22Rv1 (cell line): ENCODE measurements at regions not wholly inside any gene's neighbourhood (a gene's known extent, or its start where the extent isn't known, plus 50 kb on each side); places are given as distances from the start of the nearest gene placed in this dataset.

Experiments
- ZFX ChIP-seq: fragments of 450-650 bp; IDR thresholded peaks from 2 replicates; pipeline ENCODE4 v1.6.1; 2017; ENCODE audit warnings: antibody characterized with exemption, borderline replicate concordance
- TF ChIP-seq, protein P1 (sequence below): fragments of 450-650 bp; IDR thresholded peaks from 2 replicates; pipeline ENCODE4 v1.5.1; 2017; ENCODE audit warnings: mild to moderate bottlenecking

DNA sequence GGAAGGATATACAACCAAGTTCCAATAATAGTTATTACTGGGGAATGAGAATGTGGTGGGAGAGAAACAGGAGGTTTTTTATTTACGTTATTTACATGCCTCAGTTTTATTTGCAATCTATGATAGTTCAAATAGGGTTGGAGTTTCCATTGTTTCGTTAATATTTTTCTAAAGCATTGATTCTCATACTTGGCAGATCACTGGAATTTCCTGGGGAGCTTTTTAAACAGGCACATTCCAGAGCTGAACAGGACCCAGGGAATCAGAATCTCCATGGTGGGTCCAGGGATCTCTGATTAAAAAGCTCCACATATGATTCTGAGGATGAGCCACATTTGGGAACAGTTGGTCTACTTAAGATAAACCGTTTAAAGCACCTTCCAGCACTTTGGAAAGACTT lies 123.9 kb downstream of the IL20RB start:
- TF ChIP-seq, protein P1, sequence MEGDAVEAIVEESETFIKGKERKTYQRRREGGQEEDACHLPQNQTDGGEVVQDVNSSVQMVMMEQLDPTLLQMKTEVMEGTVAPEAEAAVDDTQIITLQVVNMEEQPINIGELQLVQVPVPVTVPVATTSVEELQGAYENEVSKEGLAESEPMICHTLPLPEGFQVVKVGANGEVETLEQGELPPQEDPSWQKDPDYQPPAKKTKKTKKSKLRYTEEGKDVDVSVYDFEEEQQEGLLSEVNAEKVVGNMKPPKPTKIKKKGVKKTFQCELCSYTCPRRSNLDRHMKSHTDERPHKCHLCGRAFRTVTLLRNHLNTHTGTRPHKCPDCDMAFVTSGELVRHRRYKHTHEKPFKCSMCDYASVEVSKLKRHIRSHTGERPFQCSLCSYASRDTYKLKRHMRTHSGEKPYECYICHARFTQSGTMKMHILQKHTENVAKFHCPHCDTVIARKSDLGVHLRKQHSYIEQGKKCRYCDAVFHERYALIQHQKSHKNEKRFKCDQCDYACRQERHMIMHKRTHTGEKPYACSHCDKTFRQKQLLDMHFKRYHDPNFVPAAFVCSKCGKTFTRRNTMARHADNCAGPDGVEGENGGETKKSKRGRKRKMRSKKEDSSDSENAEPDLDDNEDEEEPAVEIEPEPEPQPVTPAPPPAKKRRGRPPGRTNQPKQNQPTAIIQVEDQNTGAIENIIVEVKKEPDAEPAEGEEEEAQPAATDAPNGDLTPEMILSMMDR, result no peak
- no peak for TF ChIP-seq ZFX
